ENCODE measurements at regions not wholly inside any gene's neighbourhood (a gene's known extent, or its start where the extent isn't known, plus 50 kb on each side); places are given as distances from the start of the nearest gene placed in this dataset.

DNA sequence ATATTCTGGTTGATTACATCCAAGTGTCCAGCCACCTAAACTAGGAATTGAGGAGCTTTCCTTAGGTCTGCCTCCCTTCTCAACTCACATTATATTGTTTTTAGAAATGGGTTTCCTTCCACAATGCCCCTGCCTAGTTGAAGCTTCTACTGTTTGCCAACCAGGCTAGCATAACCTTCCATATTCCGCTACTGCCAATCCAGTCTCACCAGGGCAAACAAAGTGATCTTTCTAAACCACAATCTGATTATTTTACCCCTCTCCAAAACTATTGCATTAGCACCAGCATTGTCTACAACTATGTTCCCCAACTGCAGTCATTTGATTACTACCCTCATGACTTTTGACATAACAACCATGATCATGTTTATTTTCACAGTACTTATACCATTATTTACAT, 115.8 kb upstream of the RASEF start:
- Histone ChIP-seq H3K79me1 (ENCODE audit: insufficient read depth, low read depth, low read length, poor library complexity, severe bottlenecking) (no peaks in the 10 kb centered on the region), H4K8ac (replicated peaks; ENCODE audit: insufficient read length, low read depth, low read length) (no peak overlapping the region), H3K9ac (ENCODE audit: extremely low read depth, insufficient read length, low read length) (no peak overlapping the region), H4K20me1 (ENCODE audit: control insufficient read depth, insufficient read depth, insufficient read length) (no peaks in the 10 kb centered on the region), H3K56ac (ENCODE audit: insufficient read length, low read depth, low read length) (no peak overlapping the region), H2BK15ac (ENCODE audit: low read depth, low read length) (no peak overlapping the region), H2BK5ac (ENCODE audit: insufficient read length, low read length) (no peak overlapping the region), H3K4me1 (ENCODE audit: insufficient read depth, low read length) (no peaks in the 10 kb centered on the region), H3K4me2 (ENCODE audit: insufficient read depth, insufficient read length, low read length) (no peak overlapping the region), H2AFZ (ENCODE audit: low read length) (no peak overlapping the region), H2BK20ac (ENCODE audit: low read depth, low read length, poor library complexity, severe bottlenecking) (no peak overlapping the region), H3K23ac (ENCODE audit: insufficient read length, low read depth, low read length) (no peak overlapping the region), H3T11ph (ENCODE audit: low read length) (no peak overlapping the region), H4K5ac (ENCODE audit: insufficient read length, low read depth, low read length) (no peak overlapping the region), H3K27ac (ENCODE audit: insufficient read length, low read depth, low read length) (no peak overlapping the region), H2BK12ac (ENCODE audit: insufficient read length, low read depth, low read length) (no peak overlapping the region), H2BK120ac (ENCODE audit: low read depth, low read length, poor library complexity, severe bottlenecking) (no peak overlapping the region), H3K4ac (ENCODE audit: low read depth, low read length) (no peak overlapping the region), H3K27me3 (ENCODE audit: insufficient read depth, low read length) (no peaks in the 10 kb centered on the region), H3K79me2 (ENCODE audit: insufficient read depth, low read length) (no peaks in the 10 kb centered on the region), H3K9me3 (ENCODE audit: control insufficient read depth, low read depth, low read length) (no peaks in the 10 kb centered on the region), H2AK5ac (ENCODE audit: insufficient read length, low read length) (no peak overlapping the region), H3K14ac (ENCODE audit: insufficient read depth, low read length) (no peak overlapping the region), H3K23me2 (ENCODE audit: insufficient read length, low read depth, low read length, poor library complexity, severe bottlenecking) (no peaks in the 10 kb centered on the region), H4K91ac (ENCODE audit: insufficient read length, low read depth, low read length) (no peak overlapping the region), H3K18ac (ENCODE audit: insufficient read length, low read depth, low read length) (no peak overlapping the region)
- Mint-ChIP-seq H3K4me1 (no peaks in the 10 kb centered on the region), H3K27me3 (ENCODE audit: low read depth) (no peaks in the 10 kb centered on the region), H3K27ac (no peak overlapping the region), H3K4me3 (no peak overlapping the region), H3K36me3 (ENCODE audit: insufficient read depth in 1 of 3, low read depth in 3 of 3) (peaks cover 0 to 2% (median 0%) of the 10 kb centered on the region in 3 experiments; a peak in 1 of 7 replicates), H3K9me3 (peaks cover 7 to 23% of the 10 kb centered on the region in 2 experiments; a peak in 4 of 5 replicates)
- WGBS (ENCODE audit: extremely low coverage, insufficient read length, low lambda C conversion rate) = no CpG with 5 or more reads among the region's 1 CpG
- TF ChIP-seq, protein P1, sequence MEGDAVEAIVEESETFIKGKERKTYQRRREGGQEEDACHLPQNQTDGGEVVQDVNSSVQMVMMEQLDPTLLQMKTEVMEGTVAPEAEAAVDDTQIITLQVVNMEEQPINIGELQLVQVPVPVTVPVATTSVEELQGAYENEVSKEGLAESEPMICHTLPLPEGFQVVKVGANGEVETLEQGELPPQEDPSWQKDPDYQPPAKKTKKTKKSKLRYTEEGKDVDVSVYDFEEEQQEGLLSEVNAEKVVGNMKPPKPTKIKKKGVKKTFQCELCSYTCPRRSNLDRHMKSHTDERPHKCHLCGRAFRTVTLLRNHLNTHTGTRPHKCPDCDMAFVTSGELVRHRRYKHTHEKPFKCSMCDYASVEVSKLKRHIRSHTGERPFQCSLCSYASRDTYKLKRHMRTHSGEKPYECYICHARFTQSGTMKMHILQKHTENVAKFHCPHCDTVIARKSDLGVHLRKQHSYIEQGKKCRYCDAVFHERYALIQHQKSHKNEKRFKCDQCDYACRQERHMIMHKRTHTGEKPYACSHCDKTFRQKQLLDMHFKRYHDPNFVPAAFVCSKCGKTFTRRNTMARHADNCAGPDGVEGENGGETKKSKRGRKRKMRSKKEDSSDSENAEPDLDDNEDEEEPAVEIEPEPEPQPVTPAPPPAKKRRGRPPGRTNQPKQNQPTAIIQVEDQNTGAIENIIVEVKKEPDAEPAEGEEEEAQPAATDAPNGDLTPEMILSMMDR (conservative IDR thresholded peaks at IDR 0.05) = no peak
- no peak for DNase-seq
